Thyroid gland (tissue), 4 donors: ENCODE measurements at regions not wholly inside any gene's neighbourhood (a gene's known extent, or its start where the extent isn't known, plus 50 kb on each side); places are given as distances from the start of the nearest gene placed in this dataset.

Source experiments
- DNase-seq, 2 donors: peaks; one replicate each; pipeline ENCODE4 v3.0.0-alpha.2; 2019
- H3K27ac ChIP-seq, 3 donors: fragments of 200-600 bp; sonication (generic); 1 replicate in 2 of 3; 2 replicates in 1 of 3; pipeline ENCODE4 v1.5.1; 2016 to 2019; ENCODE audit warnings: mild to moderate bottlenecking in 1 of 3, moderate library complexity in 1 of 3
- H3K27me3 ChIP-seq: fragments of 200-600 bp; sonication (generic); one replicate; pipeline ENCODE4 v1.5.1; 2019
- H3K36me3 ChIP-seq, 2 donors: fragments of 200-600 bp; sonication (generic); one replicate each; pipeline ENCODE4 v1.5.1; 2016 to 2019
- H3K4me1 ChIP-seq, 2 donors: fragments of 200-600 bp; sonication (generic); one replicate each; pipeline ENCODE4 v1.5.1; 2017 to 2019
- H3K4me3 ChIP-seq, 3 donors: fragments of 200-600 bp; sonication (generic); replicated peaks in 1 of 3; 1 replicate in 2 of 3; 2 replicates in 1 of 3; pipeline ENCODE4 v1.5.1; 2016; ENCODE audit warnings: mild to moderate bottlenecking in 1 of 3
- H3K9me3 ChIP-seq: fragments of 200-600 bp; sonication (generic); one replicate; pipeline ENCODE4 v1.5.1; 2017
- CTCF ChIP-seq, 6 experiments: fragments of 200-600 bp in 3 of 6; fragments of 450-650 bp in 3 of 6; sonication (generic) in 3 of 6; IDR thresholded peaks; one replicate each; pipeline ENCODE4 v1.5.1; 2016 to 2019; ENCODE audit warnings: antibody characterized with exemption in 6 of 6, mild to moderate bottlenecking in 2 of 6, inconsistent platforms in 1 of 6, moderate library complexity in 1 of 6
- POLR2A ChIP-seq, 2 donors: fragments of 450-650 bp; IDR thresholded peaks; one replicate each; pipeline ENCODE4 v1.6.1; 2017; ENCODE audit warnings: antibody characterized with exemption in 2 of 2, mild to moderate bottlenecking in 2 of 2, moderate library complexity in 1 of 2
- WGBS, 2 donors: methylation state at CpG; one replicate each; pipeline ENCODE4 v1.1.5; 2017; 5-methylcytosine and 5-hydroxymethylcytosine counted together
- intact Hi-C: fragments of 100-400 bp; cut with DNase I; formaldehyde crosslinking; loops from one replicate; pipeline ENCODE4 v1.15.1; 2023

GRCh38 chr15:66921319-66921915 is 144.0 kb upstream of the SMAD3 start:
- Histone ChIP-seq H3K9me3 (no peaks in the 10 kb centered on the region), H3K27me3 (no peaks in the 10 kb centered on the region), H3K4me3 (no peak overlapping the region), H3K4me1 (peaks cover 7 to 14% of the 10 kb centered on the region in 2 donors), H3K27ac (no peak overlapping the region), H3K36me3 (no peaks in the 10 kb centered on the region)
- peak; percentile 7 to 35 for DNase-seq
- intact Hi-C loops: no loop called here
- TF ChIP-seq CTCF (IDR thresholded peaks at IDR 0.05) (no peak), POLR2A (IDR thresholded peaks at IDR 0.05) (no peak)
- WGBS, 2 donors: 32 to 57% methylated on average over 6 of the region's 6 CpGs

GRCh38 chr15:66922608-66923007 is 142.8 kb upstream of the SMAD3 start:
- no peak for TF ChIP-seq CTCF (IDR thresholded peaks at IDR 0.05)
- intact Hi-C loops: no loop called here

GRCh38 chr15:66923438-66923881 is 141.9 kb upstream of the SMAD3 start:
- Histone ChIP-seq H3K36me3 (no peaks in the 10 kb centered on the region), H3K4me3 (no peak overlapping the region), H3K9me3 (no peaks in the 10 kb centered on the region), H3K4me1 (peaks cover 7 to 22% of the 10 kb centered on the region in 2 donors), H3K27ac (no peak overlapping the region), H3K27me3 (no peaks in the 10 kb centered on the region)
- TF ChIP-seq CTCF (IDR thresholded peaks at IDR 0.05): peak in 4 of 6 experiments; percentile 14 to 54 (median 42)
- no peak for TF ChIP-seq POLR2A (IDR thresholded peaks at IDR 0.05)
- intact Hi-C loops: no loop called here
- peak; percentile 41 to 42 for DNase-seq
- WGBS, 2 donors: 29 to 37% methylated on average over 7 of the region's 7 CpGs

More at GRCh38 chr15:66922608-66923007, 142.8 kb upstream of the SMAD3 start:
- Histone ChIP-seq H3K4me1 (peaks cover 7 to 19% of the 10 kb centered on the region in 2 donors), H3K4me3 (no peak overlapping the region), H3K27me3 (no peaks in the 10 kb centered on the region), H3K36me3 (no peaks in the 10 kb centered on the region), H3K9me3 (no peaks in the 10 kb centered on the region), H3K27ac (no peak overlapping the region)
- no peak for DNase-seq
- WGBS, 2 donors: 50 to 81% methylated on average over 3 of the region's 3 CpGs

- Histone ChIP-seq H3K4me1 (peaks cover 0 to 15% of the 10 kb centered on the region in 2 donors), H3K9me3 (no peaks in the 10 kb centered on the region), H3K36me3 (no peaks in the 10 kb centered on the region), H3K27ac (no peak overlapping the region), H3K27me3 (no peaks in the 10 kb centered on the region), H3K4me3 (no peak overlapping the region)
- WGBS, 2 donors: 89 to 90% methylated on average over 3 of the region's 3 CpGs
- no peak for TF ChIP-seq CTCF (IDR thresholded peaks at IDR 0.05)
- no peak for TF ChIP-seq POLR2A (IDR thresholded peaks at IDR 0.05)
- DNase-seq: no peak
- intact Hi-C loops: no loop called here
Observed at GRCh38 chr15:66924889-66925288, 140.5 kb upstream of the SMAD3 start.

GRCh38 chr15:66925721-66926120 is 139.7 kb upstream of the SMAD3 start:
- H3K27ac ChIP-seq: no peak overlapping the region
- WGBS, 2 donors: 68 to 75% methylated on average over 4 of the region's 4 CpGs
- no peaks in the 10 kb centered on the region for H3K9me3 ChIP-seq
- TF ChIP-seq CTCF (IDR thresholded peaks at IDR 0.05) (no peak), POLR2A (IDR thresholded peaks at IDR 0.05) (no peak)
- DNase-seq: no peak
- H3K27me3 ChIP-seq: no peaks in the 10 kb centered on the region
- no peak overlapping the region for H3K4me3 ChIP-seq
- intact Hi-C loops: no loop called here
- peaks cover under 1 to 16% of the 10 kb centered on the region in 2 donors for H3K4me1 ChIP-seq
- H3K36me3 ChIP-seq: no peaks in the 10 kb centered on the region
